Nephron progenitor cell (in vitro differentiated cells): ENCODE measurements at regions not wholly inside any gene's neighbourhood (a gene's known extent, or its start where the extent isn't known, plus 50 kb on each side); places are given as distances from the start of the nearest gene placed in this dataset.

ENCODE experiments used
- DNase-seq: peaks from one replicate; pipeline ENCODE4 v3.0.0; 2021
- H3K27ac Mint-ChIP-seq: 2 replicates; pipeline ENCODE4 v1.8.0; 2021; ENCODE audit warnings: mild to moderate bottlenecking, moderate library complexity, mixed read lengths
- H3K27me3 Mint-ChIP-seq: 2 replicates; pipeline ENCODE4 v1.8.0; 2021; ENCODE audit warnings: mild to moderate bottlenecking, low read depth, mixed read lengths; ENCODE audit not compliant: poor library complexity
- H3K36me3 Mint-ChIP-seq: 2 replicates; pipeline ENCODE4 v1.8.0; 2021; ENCODE audit warnings: low read depth, mixed read lengths
- H3K4me1 Mint-ChIP-seq: 2 replicates; pipeline ENCODE4 v1.8.0; 2021; ENCODE audit warnings: mixed read lengths
- H3K4me3 Mint-ChIP-seq: 2 replicates; pipeline ENCODE4 v1.8.0; 2021; ENCODE audit warnings: mild to moderate bottlenecking, moderate library complexity, mixed read lengths
- H3K9me3 Mint-ChIP-seq: 2 replicates; pipeline ENCODE4 v1.8.0; 2021; ENCODE audit warnings: mild to moderate bottlenecking, moderate library complexity, mixed read lengths
- CTCF ChIP-seq: fragments of 200-600 bp; sonication (generic); IDR thresholded peaks from 2 replicates; pipeline ENCODE4 v1.5.0; 2021; ENCODE audit warnings: antibody characterized with exemption

DNA sequence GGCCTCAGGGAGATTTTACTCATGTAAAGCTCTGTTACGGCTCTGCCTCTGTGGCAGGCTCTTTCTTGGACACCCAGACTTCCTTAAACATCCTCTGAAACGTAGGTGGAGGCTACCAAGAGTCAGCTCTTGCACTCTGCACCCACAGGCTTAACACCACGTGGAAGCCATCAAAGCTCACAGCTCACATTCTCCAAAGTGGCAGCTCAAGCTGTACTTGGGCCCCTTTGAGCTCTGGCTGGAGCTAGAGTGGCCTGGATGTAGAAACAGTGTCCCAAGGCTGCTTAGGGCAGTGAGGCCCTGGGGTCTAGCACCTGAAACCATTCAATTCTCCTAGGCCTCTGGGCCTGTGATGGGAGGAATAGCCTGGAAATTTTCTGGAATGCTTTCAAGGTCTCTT, 155.3 kb upstream of the CDKN3 start:
- Mint-ChIP-seq H3K36me3 (no peaks in the 10 kb centered on the region), H3K4me3 (no peak overlapping the region), H3K9me3 (peaks cover 17% of the 10 kb centered on the region), H3K27me3 (peaks cover 6% of the 10 kb centered on the region), H3K27ac (no peak overlapping the region), H3K4me1 (peaks cover 10% of the 10 kb centered on the region)
- no peak for DNase-seq
- TF ChIP-seq CTCF, result no peak

DNA sequence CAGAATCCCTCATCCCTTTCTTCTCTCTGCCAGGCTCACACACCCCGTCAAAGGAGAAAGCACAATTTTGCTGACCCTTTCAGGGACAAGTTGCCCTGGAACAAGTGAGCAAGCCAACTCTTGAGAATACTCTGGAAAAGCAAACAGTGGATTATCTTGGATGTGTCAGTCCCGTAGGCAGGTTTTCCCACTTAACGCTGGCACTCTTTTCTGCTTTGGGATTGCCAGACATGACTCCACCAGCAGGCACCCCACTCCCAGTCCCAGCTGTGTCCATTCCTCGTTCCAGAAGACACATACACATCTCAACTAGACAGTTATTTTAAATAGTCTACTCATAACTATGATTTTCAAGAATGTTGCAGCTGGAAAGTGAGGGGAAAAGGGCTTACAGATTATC, 145.5 kb upstream of the CDKN3 start:
- peaks cover 6% of the 10 kb centered on the region for H3K27me3 Mint-ChIP-seq
- no peak overlapping the region for H3K4me3 Mint-ChIP-seq
- TF ChIP-seq CTCF, result no peak
- DNase-seq, result no peak
- H3K27ac Mint-ChIP-seq, result no peak overlapping the region
- H3K9me3 Mint-ChIP-seq, result peaks cover 6% of the 10 kb centered on the region
- H3K36me3 Mint-ChIP-seq, result peaks cover 6% of the 10 kb centered on the region
- peaks cover 17% of the 10 kb centered on the region for H3K4me1 Mint-ChIP-seq

- TF ChIP-seq CTCF, result no peak
- Mint-ChIP-seq H3K4me1 (peaks cover 13% of the 10 kb centered on the region), H3K4me3 (no peak overlapping the region), H3K36me3 (peaks cover 6% of the 10 kb centered on the region), H3K27ac (no peak overlapping the region), H3K27me3 (peaks cover 6% of the 10 kb centered on the region), H3K9me3 (peaks cover 6% of the 10 kb centered on the region)
- no peak for DNase-seq
Observed at GRCh38 chr14:54252072-54252730, 144.6 kb upstream of the CDKN3 start.

DNA sequence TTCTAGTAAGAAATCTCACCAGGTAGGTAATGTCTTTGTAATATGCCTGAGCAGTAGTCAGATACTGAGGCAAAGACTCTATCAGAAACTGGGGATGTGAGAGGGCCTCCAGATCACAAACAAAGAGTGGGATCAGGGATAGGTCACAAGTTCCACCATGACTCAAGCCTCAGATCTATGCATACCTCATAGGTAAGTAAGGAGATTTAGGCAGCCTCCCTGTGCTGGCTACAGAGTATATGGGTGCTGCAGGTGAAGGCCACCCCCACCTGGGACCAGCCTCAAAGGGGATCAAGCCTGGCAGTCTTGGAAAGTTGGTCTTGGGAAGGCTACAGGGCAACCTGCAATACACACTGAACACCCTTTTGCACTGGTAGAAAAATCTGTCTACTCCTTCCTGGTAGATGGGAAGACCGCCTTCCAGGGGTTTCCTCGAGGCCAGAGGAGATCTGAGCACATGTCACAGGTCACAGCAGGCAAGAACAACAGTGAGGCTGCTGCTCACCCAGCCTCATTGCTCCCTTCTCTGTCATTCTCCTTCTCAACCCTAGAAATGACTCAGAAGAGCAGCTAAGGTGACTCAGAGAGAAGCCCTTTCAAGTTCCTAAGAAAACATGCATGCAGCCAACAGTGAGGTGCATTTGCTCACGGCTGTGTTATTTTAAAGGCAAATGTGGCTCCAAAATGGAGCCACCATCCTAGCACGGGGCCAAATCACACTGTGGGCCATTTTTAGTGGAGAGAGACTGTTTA, 143.4 kb upstream of the CDKN3 start:
- H3K4me1 Mint-ChIP-seq, result peaks cover 22% of the 10 kb centered on the region

GRCh38 chr14:54256156-54256555, 140.7 kb upstream of the CDKN3 start:
- Mint-ChIP-seq H3K4me1 (peaks cover 42% of the 10 kb centered on the region), H3K9me3 (peaks cover 6% of the 10 kb centered on the region), H3K27ac (no peak overlapping the region), H3K27me3 (peaks cover 4% of the 10 kb centered on the region), H3K4me3 (no peak overlapping the region), H3K36me3 (peaks cover 6% of the 10 kb centered on the region)
- no peak for TF ChIP-seq CTCF
- DNase-seq, result no peak

More for the DNA sequence above, 143.4 kb upstream of the CDKN3 start:
- Mint-ChIP-seq H3K4me3 (no peak overlapping the region), H3K36me3 (peaks cover 6% of the 10 kb centered on the region), H3K9me3 (peaks cover 6% of the 10 kb centered on the region), H3K27ac (no peak overlapping the region), H3K27me3 (peaks cover 4% of the 10 kb centered on the region)
- no peak for TF ChIP-seq CTCF
- DNase-seq, result no peak
